ENCODE measurements at regions not wholly inside any gene's neighbourhood (a gene's known extent, or its start where the extent isn't known, plus 50 kb on each side); places are given as distances from the start of the nearest gene placed in this dataset.

GRCh38 chr10:120385992-120386391 is 71.0 kb upstream of the PLPP4 start:
- Histone ChIP-seq H4K20me1 (ENCODE audit: control insufficient read depth, insufficient read depth, low read depth, low read length) (no peaks in the 10 kb centered on the region), H3K27ac (ENCODE audit: low read depth, low read length) (no peak overlapping the region), H3K36me3 (ENCODE audit: control insufficient read depth, low read length) (no peaks in the 10 kb centered on the region), H3K79me2 (ENCODE audit: control insufficient read depth, low read length) (no peaks in the 10 kb centered on the region), H3K9me3 (ENCODE audit: control insufficient read depth, insufficient read depth, low read length) (no peaks in the 10 kb centered on the region), H3F3A (ENCODE audit: control insufficient read depth, insufficient read depth) (no peaks in the 10 kb centered on the region), H3K9me2 (replicated peaks; ENCODE audit: control insufficient read depth, low read length) (no peaks in the 10 kb centered on the region), H3K4me1 (ENCODE audit: control insufficient read depth, low read length) (no peaks in the 10 kb centered on the region), H3K4me3 (ENCODE audit: low read length) (no peak overlapping the region), H3K27me3 (ENCODE audit: control insufficient read depth, low read length) (no peaks in the 10 kb centered on the region), H3K4me2 (ENCODE audit: low read length) (no peak overlapping the region)
- TF ChIP-seq EZH2phosphoT487 (IDR thresholded peaks at IDR 0.05; ENCODE audit: borderline replicate concordance, low read length) (no peak), CTCF (IDR thresholded peaks at IDR 0.05; ENCODE audit: low read depth, low read length, poor library complexity, severe bottlenecking) (no peak)

- H3K4me2 ChIP-seq (ENCODE audit: low read length), result no peak overlapping the region
These were observed 70.1 kb upstream of the PLPP4 start for GRCh38 chr10:120386896-120387295.

GRCh38 chr10:120387326-120387725 is 69.7 kb upstream of the PLPP4 start:
- H3K9me3 ChIP-seq (ENCODE audit: control insufficient read depth, insufficient read depth, low read length), result no peaks in the 10 kb centered on the region
- no peaks in the 10 kb centered on the region for H3K4me1 ChIP-seq (ENCODE audit: control insufficient read depth, low read length)
- no peaks in the 10 kb centered on the region for H4K20me1 ChIP-seq (ENCODE audit: control insufficient read depth, insufficient read depth, low read depth, low read length)
- H3K27ac ChIP-seq (ENCODE audit: low read depth, low read length), result no peak overlapping the region
- no peak overlapping the region for H3K4me3 ChIP-seq (ENCODE audit: low read length)
- no peaks in the 10 kb centered on the region for H3K27me3 ChIP-seq (ENCODE audit: control insufficient read depth, low read length)
- H3K79me2 ChIP-seq (ENCODE audit: control insufficient read depth, low read length), result no peaks in the 10 kb centered on the region
- H3K36me3 ChIP-seq (ENCODE audit: control insufficient read depth, low read length), result no peaks in the 10 kb centered on the region
- H3K4me2 ChIP-seq (ENCODE audit: low read length), result no peak overlapping the region
- no peaks in the 10 kb centered on the region for H3K9me2 ChIP-seq (replicated peaks; ENCODE audit: control insufficient read depth, low read length)
- no peaks in the 10 kb centered on the region for H3F3A ChIP-seq (ENCODE audit: control insufficient read depth, insufficient read depth)
- TF ChIP-seq EZH2phosphoT487 (IDR thresholded peaks at IDR 0.05; ENCODE audit: borderline replicate concordance, low read length) (no peak), CTCF (IDR thresholded peaks at IDR 0.05; ENCODE audit: low read depth, low read length, poor library complexity, severe bottlenecking) (no peak)

More at GRCh38 chr10:120386896-120387295, 70.1 kb upstream of the PLPP4 start:
- Histone ChIP-seq H3K4me1 (ENCODE audit: control insufficient read depth, low read length) (no peaks in the 10 kb centered on the region), H3K79me2 (ENCODE audit: control insufficient read depth, low read length) (no peaks in the 10 kb centered on the region), H3K36me3 (ENCODE audit: control insufficient read depth, low read length) (no peaks in the 10 kb centered on the region), H4K20me1 (ENCODE audit: control insufficient read depth, insufficient read depth, low read depth, low read length) (no peaks in the 10 kb centered on the region), H3K27me3 (ENCODE audit: control insufficient read depth, low read length) (no peaks in the 10 kb centered on the region), H3K27ac (ENCODE audit: low read depth, low read length) (no peak overlapping the region), H3K9me2 (replicated peaks; ENCODE audit: control insufficient read depth, low read length) (no peaks in the 10 kb centered on the region), H3K4me3 (ENCODE audit: low read length) (no peak overlapping the region), H3F3A (ENCODE audit: control insufficient read depth, insufficient read depth) (no peaks in the 10 kb centered on the region), H3K9me3 (ENCODE audit: control insufficient read depth, insufficient read depth, low read length) (no peaks in the 10 kb centered on the region)
- no peak for TF ChIP-seq CTCF (IDR thresholded peaks at IDR 0.05; ENCODE audit: low read depth, low read length, poor library complexity, severe bottlenecking)
- no peak for TF ChIP-seq EZH2phosphoT487 (IDR thresholded peaks at IDR 0.05; ENCODE audit: borderline replicate concordance, low read length)

GRCh38 chr10:120392245-120392644 is 64.8 kb upstream of the PLPP4 start:
- no peaks in the 10 kb centered on the region for H3K9me3 ChIP-seq (ENCODE audit: control insufficient read depth, insufficient read depth, low read length)
- no peaks in the 10 kb centered on the region for H3K9me2 ChIP-seq (replicated peaks; ENCODE audit: control insufficient read depth, low read length)
- H3K27ac ChIP-seq (ENCODE audit: low read depth, low read length), result no peak overlapping the region
- H4K20me1 ChIP-seq (ENCODE audit: control insufficient read depth, insufficient read depth, low read depth, low read length), result no peaks in the 10 kb centered on the region
- H3F3A ChIP-seq (ENCODE audit: control insufficient read depth, insufficient read depth), result no peaks in the 10 kb centered on the region
- H3K4me2 ChIP-seq (ENCODE audit: low read length), result no peak overlapping the region
- H3K4me3 ChIP-seq (ENCODE audit: low read length), result no peak overlapping the region
- H3K79me2 ChIP-seq (ENCODE audit: control insufficient read depth, low read length), result no peaks in the 10 kb centered on the region
- no peaks in the 10 kb centered on the region for H3K36me3 ChIP-seq (ENCODE audit: control insufficient read depth, low read length)
- H3K27me3 ChIP-seq (ENCODE audit: control insufficient read depth, low read length), result no peaks in the 10 kb centered on the region
- no peaks in the 10 kb centered on the region for H3K4me1 ChIP-seq (ENCODE audit: control insufficient read depth, low read length)
- no peak for TF ChIP-seq CTCF (IDR thresholded peaks at IDR 0.05; ENCODE audit: low read depth, low read length, poor library complexity, severe bottlenecking)
- no peak for TF ChIP-seq EZH2phosphoT487 (IDR thresholded peaks at IDR 0.05; ENCODE audit: borderline replicate concordance, low read length)
